ENCODE measurements at regions not wholly inside any gene's neighbourhood (a gene's known extent, or its start where the extent isn't known, plus 50 kb on each side); places are given as distances from the start of the nearest gene placed in this dataset.

GRCh38 chr9:81850724-81851123 lies 77.5 kb upstream of the SPATA31D4 start:
- FAIRE-seq, result no peak
- Histone ChIP-seq H3K4me3 (no peak overlapping the region), H3K4me1 (peaks cover 22% of the 10 kb centered on the region), H3K27ac (no peak overlapping the region), H3K9me3 (no peaks in the 10 kb centered on the region), H3K4me2 (no peak overlapping the region)
- CTCF ChIA-PET, result interaction anchor here (2.4 to 4.4 kb wide), 2 partner anchors 9 to 161 kb away, joined by 9 to 22 read pairs; partner anchors contain the start of gene TLE1
- POLR2A ChIA-PET, result interaction anchor here (1.7 kb wide), 1 partner anchor 161 kb away, joined by 5 read pairs; the partner anchor contains the start of gene TLE1
- WGBS (ENCODE audit: missing lambda C conversion rate), result 77% methylated on average over 6 of the region's 6 CpGs
- TF ChIP-seq PHF8 (IDR thresholded peaks at IDR 0.05; ENCODE audit: borderline replicate concordance, low read depth) (no peak), KDM5A (IDR thresholded peaks at IDR 0.05) (no peak), TFCP2L1 (CRISPR knock-in tag; IDR thresholded peaks at IDR 0.05) (no peak), NPAS2 (CRISPR knock-in tag; IDR thresholded peaks at IDR 0.05; ENCODE audit: borderline replicate concordance) (no peak), CTCF (IDR thresholded peaks at IDR 0.05) (no peak), NFE2L2 (conservative IDR thresholded peaks at IDR 0.05; ENCODE audit: low read length) (no peak), USF2 (IDR thresholded peaks at IDR 0.05) (no peak), EP300 (IDR thresholded peaks at IDR 0.05) (no peak), ZFP36 (IDR thresholded peaks at IDR 0.05; ENCODE audit: borderline replicate concordance, partially characterized antibody) (no peak), HES2 (IDR thresholded peaks at IDR 0.05) (no peak), SREBF2 (IDR thresholded peaks at IDR 0.05) (no peak), KDM1A (IDR thresholded peaks at IDR 0.05; ENCODE audit: low read depth) (no peak), CHD2 (IDR thresholded peaks at IDR 0.05; ENCODE audit: low read length, partially characterized antibody) (no peak), FOSB (CRISPR knock-in tag; IDR thresholded peaks at IDR 0.05) (no peak), CEBPB (IDR thresholded peaks at IDR 0.05) (no peak), MYC (IDR thresholded peaks at IDR 0.05; ENCODE audit: borderline replicate concordance, low read length) (no peak), BHLHE40 (IDR thresholded peaks at IDR 0.05; ENCODE audit: low read depth, low read length) (no peak), RARB (CRISPR knock-in tag; IDR thresholded peaks at IDR 0.05) (no peak), REST (IDR thresholded peaks at IDR 0.05) (no peak), RFX5 (IDR thresholded peaks at IDR 0.05) (no peak)
- no peak for ATAC-seq
- no peak for DNase-seq (ENCODE audit: low read depth in 1 of 2, low spot score in 1 of 2)

- FAIRE-seq (no peak), ATAC-seq (no peak), DNase-seq (ENCODE audit: low read depth in 1 of 2, low spot score in 1 of 2) (no peak)
- H3K27ac ChIP-seq, result no peak overlapping the region
- CTCF ChIA-PET, result no interaction called here
- H3K4me1 ChIP-seq, result peaks cover 26% of the 10 kb centered on the region
- H3K9me3 ChIP-seq, result no peaks in the 10 kb centered on the region
- no peak overlapping the region for H3K4me3 ChIP-seq
- TF ChIP-seq POLR2AphosphoS2 (conservative IDR thresholded peaks at IDR 0.05; ENCODE audit: low read length) (no peak), FOSB (CRISPR knock-in tag; IDR thresholded peaks at IDR 0.05) (no peak), JUNB (IDR thresholded peaks at IDR 0.05) (no peak), BCL3 (IDR thresholded peaks at IDR 0.05) (no peak), ZNF302 (CRISPR knock-in tag; IDR thresholded peaks at IDR 0.05) (no peak), FOXS1 (CRISPR knock-in tag; IDR thresholded peaks at IDR 0.05) (no peak), CBX8 (IDR thresholded peaks at IDR 0.05) (no peak), EHF (CRISPR knock-in tag; IDR thresholded peaks at IDR 0.05) (no peak), MAFK (IDR thresholded peaks at IDR 0.05; ENCODE audit: partially characterized antibody) (no peak), MYC (IDR thresholded peaks at IDR 0.05; ENCODE audit: borderline replicate concordance, low read length) (no peak), HEYL (CRISPR knock-in tag; IDR thresholded peaks at IDR 0.05) (no peak), ATOH8 (CRISPR knock-in tag; IDR thresholded peaks at IDR 0.05; ENCODE audit: low read depth) (no peak)
- POLR2A ChIA-PET, result interaction anchor here (1.7 kb wide), 1 partner anchor 161 kb away, joined by 5 read pairs; the partner anchor contains the start of gene TLE1
- 87% methylated on average over 5 of the region's 5 CpGs for WGBS (ENCODE audit: missing lambda C conversion rate)
- H3K4me2 ChIP-seq, result no peak overlapping the region
Measured at GRCh38 chr9:81851340-81851739, 76.9 kb upstream of the SPATA31D4 start.
